ENCODE measurements at regions not wholly inside any gene's neighbourhood (a gene's known extent, or its start where the extent isn't known, plus 50 kb on each side); places are given as distances from the start of the nearest gene placed in this dataset.

DNA sequence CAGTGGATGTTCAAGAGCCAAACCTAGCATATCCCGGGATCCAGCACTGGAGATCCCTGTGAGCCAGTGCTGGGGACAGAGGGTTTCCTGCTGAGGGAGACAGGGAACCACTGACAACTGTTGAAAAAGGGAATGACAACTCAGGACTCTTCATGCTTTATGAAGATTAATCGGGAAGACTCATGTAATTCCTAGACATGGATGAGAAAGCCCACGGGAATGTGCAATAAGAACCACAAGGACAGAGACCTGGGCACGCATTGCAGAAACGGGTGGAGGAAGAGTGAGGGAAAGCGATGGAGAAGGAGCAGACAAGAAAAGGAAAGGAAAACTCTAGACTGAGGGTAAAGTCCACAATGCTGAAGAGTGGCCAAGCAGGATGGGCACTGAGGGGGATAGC, 296.0 kb downstream of the PCNX1 start:
- Histone ChIP-seq H3K79me2 (ENCODE audit: low read length) (no peaks in the 10 kb centered on the region), H3F3A (ENCODE audit: low read length, unreplicated experiment) (no peaks in the 10 kb centered on the region), H3K9me2 (replicated peaks; ENCODE audit: low read length) (no peaks in the 10 kb centered on the region), H3K4me1 (ENCODE audit: insufficient read depth, low read length) (peaks cover 14% of the 10 kb centered on the region; the same call in 1 of the 2 replicates), H3K9me3 (ENCODE audit: low read length) (no peaks in the 10 kb centered on the region), H3K9ac (ENCODE audit: low read length) (no peak overlapping the region), H3K4me3 (ENCODE audit: low read length) (no peak overlapping the region), H2AFZ (ENCODE audit: low read length) (no peak overlapping the region), H3K36me3 (ENCODE audit: low read depth, low read length) (no peaks in the 10 kb centered on the region), H3K4me2 (ENCODE audit: low read length) (no peak overlapping the region), H4K20me1 (ENCODE audit: low read length) (no peaks in the 10 kb centered on the region), H3K27ac (ENCODE audit: low read length) (no peak overlapping the region), H3K27me3 (ENCODE audit: low read length) (no peaks in the 10 kb centered on the region)
- ATAC-seq (no peak), DNase-seq (no peak)
- ChIA-PET POLR2A (ENCODE audit: unreplicated experiment) (no interaction called here), CTCF (no interaction called here)
- no peak for TF ChIP-seq EZH2 (IDR thresholded peaks at IDR 0.05; ENCODE audit: low read length, unreplicated experiment)
- no peak for TF ChIP-seq EZH2phosphoT487 (IDR thresholded peaks at IDR 0.05; ENCODE audit: borderline replicate concordance, low read length)
- TF ChIP-seq CTCF (conservative IDR thresholded peaks at IDR 0.05; ENCODE audit: low read depth, low read length), result no peak
- intact Hi-C loops (cut with micrococcal nuclease), result no loop called here
- no TSS peak for BruUV-seq (replicated peaks)

DNA sequence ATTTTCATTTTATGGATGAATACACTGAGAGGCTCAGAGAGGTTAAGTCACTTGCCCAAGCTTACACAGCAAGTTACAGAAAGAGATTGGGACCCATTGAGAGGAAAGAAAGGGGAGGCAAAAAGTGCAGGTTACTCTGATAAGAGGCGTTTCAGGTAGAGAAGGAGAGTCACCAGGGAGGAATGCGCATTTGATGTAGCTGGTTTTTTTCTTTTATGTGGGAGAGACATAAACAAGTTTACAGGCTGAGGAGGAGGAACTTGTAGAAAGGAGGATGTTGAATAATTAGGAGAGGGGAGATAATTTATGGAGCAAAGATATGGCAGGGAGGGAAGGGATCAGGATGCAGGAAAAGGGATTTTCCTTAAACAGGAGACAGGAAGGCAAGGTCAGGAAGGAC, 297.0 kb downstream of the PCNX1 start:
- H3K4me2 ChIP-seq (ENCODE audit: low read length), result no peak overlapping the region
- H3F3A ChIP-seq (ENCODE audit: low read length, unreplicated experiment), result no peaks in the 10 kb centered on the region
- POLR2A ChIA-PET (ENCODE audit: unreplicated experiment), result no interaction called here
- CTCF ChIA-PET, result no interaction called here
- no peak overlapping the region for H3K4me3 ChIP-seq (ENCODE audit: low read length)
- H2AFZ ChIP-seq (ENCODE audit: low read length), result no peak overlapping the region
- no peaks in the 10 kb centered on the region for H3K79me2 ChIP-seq (ENCODE audit: low read length)
- H4K20me1 ChIP-seq (ENCODE audit: low read length), result no peaks in the 10 kb centered on the region
- no peaks in the 10 kb centered on the region for H3K9me2 ChIP-seq (replicated peaks; ENCODE audit: low read length)
- TF ChIP-seq CTCF (conservative IDR thresholded peaks at IDR 0.05; ENCODE audit: low read depth, low read length) (no peak), EZH2 (IDR thresholded peaks at IDR 0.05; ENCODE audit: low read length, unreplicated experiment) (no peak), EZH2phosphoT487 (IDR thresholded peaks at IDR 0.05; ENCODE audit: borderline replicate concordance, low read length) (no peak)
- ATAC-seq (no peak), DNase-seq (peak; percentile 33)
- no peaks in the 10 kb centered on the region for H3K36me3 ChIP-seq (ENCODE audit: low read depth, low read length)
- H3K4me1 ChIP-seq (ENCODE audit: insufficient read depth, low read length), result peaks cover 10% of the 10 kb centered on the region; the same call in 1 of the 2 replicates
- H3K9ac ChIP-seq (ENCODE audit: low read length), result no peak overlapping the region
- H3K9me3 ChIP-seq (ENCODE audit: low read length), result no peaks in the 10 kb centered on the region
- intact Hi-C loops (cut with micrococcal nuclease), result no loop called here
- H3K27me3 ChIP-seq (ENCODE audit: low read length), result no peaks in the 10 kb centered on the region
- BruUV-seq (replicated peaks), result no TSS peak
- H3K27ac ChIP-seq (ENCODE audit: low read length), result no peak overlapping the region

DNA sequence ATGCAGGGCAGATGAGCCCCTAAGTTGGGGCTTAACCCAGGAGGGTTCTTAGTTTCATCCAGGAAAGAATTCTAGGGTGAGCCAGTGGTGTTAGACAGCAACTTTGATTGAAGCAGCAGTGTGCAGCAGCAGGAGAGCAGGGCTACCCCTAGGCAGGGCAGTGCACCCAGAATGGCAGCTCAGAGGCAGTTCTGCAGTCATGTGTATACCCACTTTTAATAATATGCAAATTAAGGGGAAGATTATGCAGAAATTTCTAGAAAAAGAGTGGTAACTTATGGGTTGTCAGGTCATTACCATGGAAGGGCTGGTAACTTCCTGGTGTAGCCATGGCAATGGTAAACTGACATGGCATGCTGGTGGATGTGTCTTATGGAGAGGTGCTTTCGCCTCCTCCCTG, 297.5 kb downstream of the PCNX1 start:
- TF ChIP-seq EZH2phosphoT487 (IDR thresholded peaks at IDR 0.05; ENCODE audit: borderline replicate concordance, low read length), result no peak
- TF ChIP-seq CTCF (conservative IDR thresholded peaks at IDR 0.05; ENCODE audit: low read depth, low read length), result no peak
- H3K9me3 ChIP-seq (ENCODE audit: low read length), result no peaks in the 10 kb centered on the region
- ChIA-PET CTCF (no interaction called here), POLR2A (ENCODE audit: unreplicated experiment) (no interaction called here)
- DNase-seq, result no peak
- H3K9ac ChIP-seq (ENCODE audit: low read length), result no peak overlapping the region
- no peaks in the 10 kb centered on the region for H3K36me3 ChIP-seq (ENCODE audit: low read depth, low read length)
- no peak overlapping the region for H3K4me3 ChIP-seq (ENCODE audit: low read length)
- H3K9me2 ChIP-seq (replicated peaks; ENCODE audit: low read length), result no peaks in the 10 kb centered on the region
- no peaks in the 10 kb centered on the region for H3K27me3 ChIP-seq (ENCODE audit: low read length)
- no peaks in the 10 kb centered on the region for H3F3A ChIP-seq (ENCODE audit: low read length, unreplicated experiment)
- intact Hi-C loops (cut with micrococcal nuclease), result no loop called here
- no peaks in the 10 kb centered on the region for H4K20me1 ChIP-seq (ENCODE audit: low read length)
- H3K4me2 ChIP-seq (ENCODE audit: low read length), result no peak overlapping the region
- H3K4me1 ChIP-seq (ENCODE audit: insufficient read depth, low read length), result peaks cover 10% of the 10 kb centered on the region; the same call in 1 of the 2 replicates
- no peak overlapping the region for H3K27ac ChIP-seq (ENCODE audit: low read length)
- H3K79me2 ChIP-seq (ENCODE audit: low read length), result no peaks in the 10 kb centered on the region
- no TSS peak for BruUV-seq (replicated peaks)
- no peak overlapping the region for H2AFZ ChIP-seq (ENCODE audit: low read length)
- ATAC-seq, result no peak
